HL-60 (cell line): ENCODE measurements at regions not wholly inside any gene's neighbourhood (a gene's known extent, or its start where the extent isn't known, plus 50 kb on each side); places are given as distances from the start of the nearest gene placed in this dataset.

ENCODE experiments used
- DNase-seq, 2 experiments: peaks; one replicate each; pipeline ENCODE4 v3.0.0-alpha.2; 2010 to 2020; ENCODE audit warnings: low read depth in 1 of 2, low spot score in 1 of 2
- H3K27ac ChIP-seq: fragments of 250-450 bp; sonication (Bioruptor Pico); replicated peaks from 2 replicates; pipeline ENCODE4 v1.5.1; 2020; ENCODE audit warnings: mild to moderate bottlenecking, moderate library complexity
- H3K27me3 ChIP-seq: fragments of 250-450 bp; sonication (Bioruptor Pico); 2 replicates; pipeline ENCODE4 v1.5.1; 2021; ENCODE audit warnings: mild to moderate bottlenecking, moderate library complexity; ENCODE audit not compliant: insufficient read depth, poor library complexity, severe bottlenecking
- H3K4me3 ChIP-seq: replicated peaks from 2 replicates; pipeline ENCODE4 v1.5.1; 2011; ENCODE audit warnings: mild to moderate bottlenecking, control low read depth, low read length; ENCODE audit not compliant: insufficient read depth
- GABPA ChIP-seq: IDR thresholded peaks from 2 replicates; pipeline ENCODE4 v1.6.1; 2012; ENCODE audit warnings: low read depth
- POLR2AphosphoS5 ChIP-seq: IDR thresholded peaks from 2 replicates; pipeline ENCODE4 v1.6.1; 2012; ENCODE audit warnings: low read depth
- REST ChIP-seq: IDR thresholded peaks from 2 replicates; pipeline ENCODE4 v1.6.1; 2012; ENCODE audit warnings: low read depth; ENCODE audit not compliant: insufficient replicate concordance
- SPI1 ChIP-seq: IDR thresholded peaks from 2 replicates; pipeline ENCODE4 v1.6.1; 2012; ENCODE audit warnings: low read depth, mild to moderate bottlenecking, borderline replicate concordance
- TF ChIP-seq, protein P1 (sequence below): IDR thresholded peaks from one replicate; pipeline ENCODE4 v1.5.1; 2011; ENCODE audit warnings: low read length, control low read depth, inconsistent platforms; ENCODE audit not compliant: insufficient read depth

- TF ChIP-seq POLR2AphosphoS5 (no peak), REST (no peak), GABPA (no peak), SPI1 (no peak)
- TF ChIP-seq, protein P1, sequence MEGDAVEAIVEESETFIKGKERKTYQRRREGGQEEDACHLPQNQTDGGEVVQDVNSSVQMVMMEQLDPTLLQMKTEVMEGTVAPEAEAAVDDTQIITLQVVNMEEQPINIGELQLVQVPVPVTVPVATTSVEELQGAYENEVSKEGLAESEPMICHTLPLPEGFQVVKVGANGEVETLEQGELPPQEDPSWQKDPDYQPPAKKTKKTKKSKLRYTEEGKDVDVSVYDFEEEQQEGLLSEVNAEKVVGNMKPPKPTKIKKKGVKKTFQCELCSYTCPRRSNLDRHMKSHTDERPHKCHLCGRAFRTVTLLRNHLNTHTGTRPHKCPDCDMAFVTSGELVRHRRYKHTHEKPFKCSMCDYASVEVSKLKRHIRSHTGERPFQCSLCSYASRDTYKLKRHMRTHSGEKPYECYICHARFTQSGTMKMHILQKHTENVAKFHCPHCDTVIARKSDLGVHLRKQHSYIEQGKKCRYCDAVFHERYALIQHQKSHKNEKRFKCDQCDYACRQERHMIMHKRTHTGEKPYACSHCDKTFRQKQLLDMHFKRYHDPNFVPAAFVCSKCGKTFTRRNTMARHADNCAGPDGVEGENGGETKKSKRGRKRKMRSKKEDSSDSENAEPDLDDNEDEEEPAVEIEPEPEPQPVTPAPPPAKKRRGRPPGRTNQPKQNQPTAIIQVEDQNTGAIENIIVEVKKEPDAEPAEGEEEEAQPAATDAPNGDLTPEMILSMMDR, result no peak
- Histone ChIP-seq H3K4me3 (no peak overlapping the region), H3K27ac (no peak overlapping the region), H3K27me3 (peaks cover 3% of the 10 kb centered on the region)
- DNase-seq, result no peak
Measured at GRCh38 chr4:138611017-138611416, 368.9 kb upstream of the SLC7A11 start.

- Histone ChIP-seq H3K4me3 (no peak overlapping the region), H3K27me3 (peaks cover 3% of the 10 kb centered on the region), H3K27ac (no peak overlapping the region)
- DNase-seq, result no peak
- TF ChIP-seq POLR2AphosphoS5 (no peak), REST (no peak), SPI1 (no peak), GABPA (no peak)
- TF ChIP-seq, protein P1, result no peak
Measured at GRCh38 chr4:138609943-138610350, 367.8 kb upstream of the SLC7A11 start.

DNA sequence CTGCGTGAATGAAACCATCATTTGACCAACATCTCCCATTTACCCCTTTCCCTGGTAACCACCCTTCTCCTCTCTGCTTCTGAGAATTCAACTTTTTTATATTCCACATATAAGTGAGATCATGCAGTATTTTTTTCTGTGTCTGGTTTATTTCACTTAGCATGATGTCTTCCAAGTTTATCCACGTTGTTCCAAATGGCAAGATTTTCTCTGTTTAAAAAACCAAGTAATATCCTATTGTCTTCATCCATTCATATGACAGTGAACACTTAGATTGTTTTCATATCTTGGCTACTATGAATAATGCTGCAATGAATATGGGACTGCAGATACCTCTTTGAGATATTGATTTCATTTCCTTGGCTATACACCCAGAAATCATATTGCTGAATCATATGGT is 362.4 kb upstream of the SLC7A11 start:
- Histone ChIP-seq H3K27ac (no peak overlapping the region), H3K4me3 (no peak overlapping the region), H3K27me3 (peaks cover 3% of the 10 kb centered on the region)
- TF ChIP-seq GABPA, result no peak
- TF ChIP-seq SPI1, result no peak
- TF ChIP-seq REST, result no peak
- TF ChIP-seq, protein P1, result no peak
- no peak for TF ChIP-seq POLR2AphosphoS5
- DNase-seq, result no peak
